ENCODE measurements at regions not wholly inside any gene's neighbourhood (a gene's known extent, or its start where the extent isn't known, plus 50 kb on each side); places are given as distances from the start of the nearest gene placed in this dataset.

DNA sequence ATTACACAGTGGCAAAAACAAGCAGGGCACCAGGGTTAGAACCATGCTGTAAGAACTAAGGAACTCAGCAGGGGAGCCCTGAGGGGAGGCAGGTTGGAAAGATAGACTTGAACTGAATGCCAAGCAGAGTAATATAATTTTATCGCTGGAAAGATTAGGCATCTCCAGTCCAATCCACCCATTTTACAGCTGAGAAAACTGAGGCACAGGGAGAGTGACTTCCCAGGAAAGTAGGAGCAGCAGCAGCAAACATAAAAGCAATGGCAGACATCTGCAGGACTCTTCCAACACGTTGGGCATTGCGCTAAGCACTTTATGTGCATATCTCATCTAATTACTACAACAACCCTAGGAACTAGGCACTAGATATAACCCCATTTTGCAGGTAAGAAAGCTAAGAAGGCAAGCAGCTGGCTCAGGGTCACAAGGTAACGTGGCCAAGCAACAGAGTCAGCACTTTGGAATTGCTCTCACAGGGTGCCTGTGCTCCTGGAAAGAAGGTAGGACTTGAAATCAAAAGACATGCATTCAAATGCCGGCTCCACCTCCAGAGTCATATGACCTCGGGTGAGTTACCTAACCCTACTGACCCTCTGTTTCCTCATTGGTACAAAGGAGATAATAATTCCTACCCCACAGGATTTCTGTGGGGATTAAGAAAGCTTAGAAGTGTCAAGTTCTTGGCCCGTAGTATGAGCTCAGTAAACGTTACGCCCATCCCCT is 215.3 kb downstream of the BARX2 start:
- DNase-seq = no peak

DNA sequence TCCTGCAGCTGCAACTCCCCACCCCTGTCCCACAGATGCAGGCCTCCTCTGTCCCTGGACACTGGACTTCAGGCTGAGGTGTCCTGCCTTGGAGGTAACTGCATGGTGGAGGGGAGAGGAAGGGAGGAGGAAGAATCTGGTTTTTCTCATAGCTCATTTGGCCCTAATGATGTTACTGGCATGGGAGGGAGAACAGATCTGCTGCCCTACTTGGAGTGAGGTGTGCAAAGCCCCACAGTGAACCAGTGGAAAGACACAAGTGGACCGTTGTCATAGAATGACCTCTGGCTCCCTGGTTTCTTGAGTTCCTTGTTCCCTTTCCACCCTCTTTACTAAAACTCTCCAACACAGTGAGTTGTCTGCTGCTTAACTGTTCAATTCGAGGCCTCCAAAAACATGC is 215.9 kb downstream of the BARX2 start:
- DNase-seq = no peak

DNA sequence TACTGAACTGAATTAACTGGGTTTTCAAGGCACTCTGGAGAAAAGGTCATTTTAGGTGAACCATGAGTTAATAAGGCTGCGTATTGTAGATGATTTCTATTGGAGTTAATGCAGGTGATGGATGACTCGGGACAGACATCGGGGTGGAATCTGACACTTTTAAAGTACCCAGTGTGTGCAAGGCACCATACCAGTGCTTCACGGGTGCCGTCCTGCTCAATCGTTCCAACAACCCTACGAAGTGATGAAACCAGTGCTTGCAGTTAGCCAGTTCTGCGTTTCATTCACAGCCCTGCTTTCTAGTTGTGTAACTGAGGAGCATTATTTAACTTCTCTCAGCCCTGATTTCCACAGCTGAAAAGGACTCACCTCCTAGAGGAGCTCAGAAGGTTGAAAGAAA is 216.5 kb downstream of the BARX2 start:
- no peak for DNase-seq

DNA sequence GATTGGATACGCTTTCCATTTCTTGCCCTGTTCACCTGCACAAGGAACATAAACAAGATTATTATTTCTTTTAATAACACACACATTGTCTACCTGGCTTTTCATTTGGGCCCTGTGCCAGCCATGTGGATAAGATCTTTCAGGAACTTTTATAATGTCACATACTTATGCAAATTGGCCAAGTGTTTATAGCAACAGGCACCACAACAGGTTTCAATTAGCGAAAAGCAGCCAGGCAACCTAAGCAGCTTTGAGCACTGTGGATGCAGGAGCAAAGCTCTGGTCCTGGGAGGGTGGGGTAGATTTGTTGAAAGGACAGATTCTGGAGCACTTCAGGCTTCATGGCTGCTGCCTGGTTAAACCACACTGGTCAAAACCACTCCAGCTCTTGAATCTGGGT is 217.4 kb downstream of the BARX2 start:
- no peak for DNase-seq

DNA sequence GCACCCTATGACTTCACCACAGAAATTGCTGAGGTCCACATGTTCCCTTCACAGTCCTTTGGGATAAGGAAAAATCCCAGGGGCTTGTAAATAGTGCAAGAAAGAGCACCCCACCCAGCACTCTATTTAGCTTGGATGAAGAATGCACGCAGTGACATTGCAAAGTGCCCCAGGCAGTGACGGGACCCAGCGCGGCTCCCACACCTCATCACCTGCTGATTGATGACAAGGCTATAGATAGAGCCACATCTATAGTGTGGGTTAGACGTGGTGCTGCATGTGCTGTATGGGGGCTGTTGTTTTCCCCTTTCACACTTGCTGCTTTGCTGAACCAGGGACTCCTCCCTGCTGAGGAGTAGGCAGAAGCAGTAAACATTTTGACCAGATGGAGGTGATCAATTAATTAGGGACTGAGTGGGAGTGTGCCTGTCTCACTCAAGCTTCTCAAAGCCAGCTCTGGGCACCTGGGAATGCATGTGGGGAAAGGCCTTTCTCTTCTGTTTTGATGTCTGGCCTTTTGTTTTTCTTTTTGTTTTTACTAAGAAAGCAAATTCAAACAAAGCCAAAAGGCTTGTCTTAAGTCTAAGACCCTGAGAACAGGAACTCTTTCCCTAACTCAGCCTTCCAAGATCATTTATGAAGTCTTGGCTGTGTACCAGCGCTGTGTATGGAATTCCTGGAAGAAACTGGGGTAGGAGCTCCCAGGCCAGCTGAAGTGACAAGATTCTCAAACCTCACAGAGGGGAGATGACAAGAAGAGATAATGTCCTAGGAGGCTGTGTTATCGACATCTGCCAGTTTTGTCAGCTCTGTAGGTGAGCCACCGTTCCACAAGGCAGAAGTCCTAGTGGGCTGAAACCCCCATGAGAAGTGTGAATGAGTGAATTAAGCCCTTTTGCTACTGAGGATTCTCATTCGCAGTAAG is 219.7 kb downstream of the BARX2 start:
- DNase-seq = no peak

DNA sequence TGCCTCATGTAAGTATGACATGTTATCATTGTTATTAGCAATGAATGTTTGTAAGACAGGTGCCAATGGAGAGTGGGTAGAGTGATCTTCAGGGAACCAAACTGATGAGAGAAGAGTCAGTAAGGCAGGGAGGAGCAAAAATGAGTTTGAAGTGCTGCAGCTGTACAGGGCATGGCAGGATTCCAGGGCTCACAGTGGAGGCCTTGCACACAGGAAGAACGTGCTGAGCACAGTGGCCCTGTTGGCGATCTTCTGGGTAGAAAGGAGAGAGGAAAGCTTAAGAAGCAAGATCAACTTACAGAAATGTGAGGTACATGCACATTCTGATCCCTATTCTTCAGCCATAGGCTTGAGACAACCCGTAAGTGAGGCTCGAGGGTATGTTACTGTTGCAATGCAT is 219.3 kb upstream of the TMEM45B start:
- DNase-seq = no peak

DNA sequence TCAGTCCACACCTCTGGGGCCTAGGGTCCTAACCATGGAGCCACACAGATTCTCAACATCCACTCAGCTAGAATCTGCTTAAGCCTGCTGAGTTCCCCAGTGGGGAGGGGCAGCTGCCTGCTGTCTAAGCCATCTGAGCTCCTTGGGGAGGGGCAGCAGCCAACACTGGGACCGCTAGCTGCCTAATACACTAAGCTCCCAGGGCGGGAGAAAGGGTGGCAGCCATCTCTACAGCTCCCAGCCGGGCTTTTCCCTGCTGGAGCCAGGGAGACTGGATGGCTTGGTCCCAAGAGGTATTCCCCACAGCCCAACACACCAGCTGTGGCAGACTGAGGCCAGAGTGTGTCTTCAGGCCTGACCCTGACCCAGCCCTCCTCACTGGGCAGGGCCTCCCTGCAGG is 217.3 kb upstream of the TMEM45B start:
- no peak for DNase-seq

DNA sequence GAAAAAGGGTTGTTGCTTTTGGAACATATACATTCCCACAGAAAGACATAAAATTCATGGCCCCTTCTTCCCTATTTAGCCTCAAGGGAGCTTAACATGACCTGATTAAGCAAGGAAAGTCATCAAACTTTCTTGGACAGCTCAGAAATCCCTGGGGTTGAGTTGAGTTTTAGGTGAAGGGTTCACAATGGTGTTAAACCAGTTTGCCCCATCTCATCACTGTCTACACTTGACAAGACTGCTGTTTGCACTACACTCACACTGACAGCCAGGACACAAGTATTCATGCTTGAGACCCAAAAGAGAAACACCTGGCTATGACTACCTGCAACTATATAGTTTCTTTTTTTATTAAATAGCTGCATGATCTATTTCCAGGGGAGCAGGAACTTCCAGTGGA is 209.8 kb upstream of the TMEM45B start:
- DNase-seq = no peak

DNA sequence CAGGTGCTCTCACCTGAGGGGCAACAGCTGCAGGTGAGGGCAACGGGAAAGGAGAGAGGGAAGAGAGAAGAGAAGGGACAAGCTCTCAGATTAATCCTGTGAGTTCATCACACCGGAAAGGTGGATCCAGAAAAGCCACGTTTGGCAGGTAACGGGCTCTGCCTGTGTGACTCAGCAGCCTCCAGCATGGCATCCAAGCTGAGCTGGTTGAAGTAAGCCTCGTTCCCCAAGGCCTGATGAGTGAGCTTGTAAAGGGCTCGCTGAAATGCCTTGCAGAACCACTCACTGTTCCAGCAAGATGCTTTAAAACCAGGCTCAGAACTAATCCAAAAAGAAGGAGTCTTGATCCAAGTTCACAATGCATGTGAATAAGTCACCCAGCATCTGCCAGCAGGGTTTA is 206.9 kb upstream of the TMEM45B start:
- no peak for DNase-seq

DNA sequence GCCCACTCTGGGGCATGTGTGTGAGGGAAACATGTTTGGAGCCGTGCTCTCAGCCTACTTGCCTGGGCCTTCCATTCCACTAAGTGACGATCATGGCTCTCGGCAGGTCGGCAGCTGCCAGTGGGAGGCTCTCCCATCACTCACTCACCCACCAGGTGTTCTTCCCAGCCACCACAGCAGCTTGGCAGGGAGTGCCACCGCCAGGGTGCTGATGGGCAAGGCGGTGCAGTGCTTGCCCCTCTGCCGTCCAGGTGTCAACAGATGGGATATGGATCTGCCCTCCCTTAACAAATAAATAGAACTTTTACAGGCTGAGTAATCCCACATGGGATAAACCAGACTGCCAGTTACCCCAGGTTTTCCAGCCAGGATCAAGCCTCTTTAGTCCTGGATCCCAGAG is 205.5 kb upstream of the TMEM45B start:
- DNase-seq = no peak

DNA sequence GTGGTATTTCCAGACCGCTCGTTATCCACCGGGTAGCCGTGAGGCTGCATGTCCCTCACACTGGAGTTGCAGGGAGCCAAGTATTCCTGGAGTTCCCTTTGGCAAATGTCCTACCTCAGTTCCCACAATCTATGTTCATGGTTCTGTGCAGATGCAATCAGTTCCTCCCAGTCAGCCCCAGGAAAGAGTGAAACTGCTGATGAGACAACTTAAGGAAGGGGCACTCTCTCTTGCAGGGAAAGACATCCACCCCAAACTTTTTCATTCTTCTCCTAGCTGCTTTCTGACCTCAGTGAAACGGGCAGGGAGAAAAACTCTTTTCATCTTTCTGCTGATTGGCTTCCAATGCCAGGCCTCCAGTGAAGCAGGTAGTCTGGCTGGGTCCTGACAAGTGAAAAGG is 205.1 kb upstream of the TMEM45B start:
- DNase-seq = no peak

DNA sequence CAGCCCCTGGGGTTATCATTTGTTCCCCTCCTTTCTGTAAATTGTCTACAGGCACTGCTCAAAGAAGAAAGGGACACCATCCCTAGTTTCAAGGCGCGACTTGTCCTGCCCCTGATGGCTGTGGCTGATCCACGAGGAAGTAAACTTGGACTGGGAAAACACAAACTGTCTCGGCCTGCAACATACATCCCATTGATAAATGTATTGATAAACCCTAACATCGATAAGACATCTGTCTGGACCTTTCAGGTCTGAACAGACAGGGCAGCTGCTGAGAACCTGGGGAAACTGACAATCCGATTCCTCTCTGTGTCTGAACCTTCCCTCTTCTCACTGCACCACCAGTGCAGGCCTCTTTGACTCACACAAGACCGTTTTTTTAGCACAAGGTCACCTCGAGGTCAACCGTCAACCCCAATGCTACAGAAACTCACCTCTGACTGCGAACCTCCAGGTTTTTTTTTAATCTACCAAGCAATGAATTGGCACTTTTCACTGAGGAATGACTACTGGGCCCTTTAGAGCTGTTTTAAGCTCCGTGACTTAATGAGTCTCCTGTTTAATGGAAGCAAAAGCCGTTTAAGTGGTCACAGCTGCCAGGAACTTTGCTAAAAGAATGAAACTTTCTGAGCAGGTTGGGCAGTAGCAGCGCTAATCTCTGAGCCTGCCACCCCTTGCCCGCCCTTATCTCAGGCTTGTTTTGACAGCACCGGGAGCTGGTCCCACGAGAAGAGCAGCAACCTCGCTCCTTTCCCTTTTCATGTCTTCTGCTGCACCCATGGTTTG is 203.8 kb upstream of the TMEM45B start:
- no peak for DNase-seq

DNA sequence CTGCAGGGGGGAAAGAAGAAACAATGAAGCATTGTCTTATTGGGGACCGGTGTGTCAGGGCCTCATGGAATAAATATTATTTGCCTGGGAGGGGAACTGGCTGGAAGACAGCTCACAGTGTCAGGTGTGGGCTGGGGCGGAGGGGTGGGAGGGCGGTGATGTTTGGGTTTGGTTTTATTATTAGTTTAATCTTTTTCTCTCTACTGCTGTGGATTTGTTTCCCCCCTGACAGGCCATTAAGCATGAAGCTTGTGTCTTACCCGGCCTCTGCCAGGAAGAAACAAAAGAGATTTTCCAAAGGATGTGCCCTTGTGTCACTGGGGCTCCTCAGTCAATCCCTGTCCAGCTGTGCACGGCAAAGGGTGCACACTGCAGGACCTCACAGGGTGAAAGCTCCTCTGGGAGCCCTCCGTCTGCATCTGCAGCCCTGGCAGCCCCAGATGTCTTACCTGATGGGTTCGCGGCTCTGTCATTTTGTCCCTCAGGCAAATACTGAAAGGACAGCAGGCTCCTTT is 203.1 kb upstream of the TMEM45B start:
- DNase-seq = no peak

DNA sequence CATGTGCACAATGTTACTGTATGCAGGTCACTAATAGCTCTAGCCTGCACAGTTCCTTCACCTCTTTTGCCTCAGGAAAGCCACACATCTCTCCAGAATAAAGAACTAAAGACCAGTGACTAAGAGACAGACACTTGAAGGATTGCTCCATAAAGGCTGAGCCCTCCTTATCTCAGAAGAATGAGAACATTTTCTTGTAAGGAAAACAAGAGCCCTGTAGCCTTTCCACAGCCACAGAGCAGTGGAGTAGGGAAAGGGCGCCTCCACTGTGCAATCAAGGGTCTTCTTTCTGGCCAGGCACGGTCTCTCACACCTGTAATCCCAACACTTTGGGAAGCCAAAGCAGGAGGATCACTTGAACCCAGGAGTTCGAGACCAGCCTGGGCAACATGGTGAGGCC is 202.6 kb upstream of the TMEM45B start:
- no peak for DNase-seq

DNA sequence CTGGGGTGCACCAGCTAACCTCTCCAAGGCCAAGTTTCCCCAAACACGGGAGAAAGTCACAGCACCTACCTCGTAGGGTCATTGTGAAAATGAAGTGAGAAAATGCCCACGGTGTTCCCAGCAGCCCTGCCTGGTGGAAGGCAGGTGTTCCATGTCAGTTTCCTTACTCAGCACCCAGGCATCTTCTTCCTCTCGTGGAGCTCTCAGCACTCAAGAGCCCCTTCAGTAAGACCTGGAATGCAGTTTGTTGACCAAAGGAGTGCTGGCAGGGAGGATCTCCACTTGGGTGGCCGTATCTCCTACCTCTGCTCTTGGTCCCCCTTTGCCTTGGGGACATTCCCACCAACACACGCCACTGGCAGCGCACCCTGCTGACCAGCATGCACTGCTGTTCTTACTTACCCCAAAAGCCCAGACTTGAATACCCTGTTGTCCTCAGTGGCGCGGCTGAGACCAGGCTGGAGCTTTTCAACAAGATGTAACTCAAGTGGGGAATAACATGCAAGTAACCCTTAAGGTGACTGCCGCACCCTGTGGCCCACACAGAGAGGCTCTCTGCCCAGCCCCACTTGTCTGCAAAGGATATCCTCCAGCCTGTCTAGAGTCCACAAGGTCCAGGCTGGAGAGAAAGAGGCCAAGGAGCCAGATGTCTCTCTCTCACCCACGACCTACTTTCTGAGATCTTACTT is 201.2 kb upstream of the TMEM45B start:
- no peak for DNase-seq

DNA sequence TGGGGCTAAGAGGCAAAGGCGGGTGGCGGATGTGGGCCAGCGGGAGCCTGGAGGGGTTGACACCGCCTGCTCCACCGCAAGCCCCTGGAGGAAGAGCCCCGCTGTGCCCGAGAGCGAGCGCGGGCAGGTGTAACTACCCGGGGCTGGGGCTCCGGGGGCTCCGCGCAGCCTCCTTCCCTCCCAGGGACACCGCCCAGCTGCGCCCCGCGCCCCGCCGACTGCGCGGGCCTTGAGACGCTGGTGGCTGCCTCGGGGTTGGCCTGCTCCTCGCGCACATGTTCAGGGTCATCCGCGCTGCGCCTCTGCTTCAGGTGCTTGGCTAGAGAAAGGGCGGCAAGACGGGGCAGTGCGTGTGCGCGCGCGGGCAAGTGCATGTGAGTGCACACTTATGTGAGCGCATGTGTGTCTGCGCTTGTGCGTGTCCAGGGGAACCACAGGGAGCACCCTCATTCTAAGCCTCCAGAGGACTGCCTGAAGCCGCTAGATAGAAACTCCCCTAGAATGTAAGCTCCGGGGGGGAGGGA is 197.5 kb upstream of the TMEM45B start:
- DNase-seq = no peak

DNA sequence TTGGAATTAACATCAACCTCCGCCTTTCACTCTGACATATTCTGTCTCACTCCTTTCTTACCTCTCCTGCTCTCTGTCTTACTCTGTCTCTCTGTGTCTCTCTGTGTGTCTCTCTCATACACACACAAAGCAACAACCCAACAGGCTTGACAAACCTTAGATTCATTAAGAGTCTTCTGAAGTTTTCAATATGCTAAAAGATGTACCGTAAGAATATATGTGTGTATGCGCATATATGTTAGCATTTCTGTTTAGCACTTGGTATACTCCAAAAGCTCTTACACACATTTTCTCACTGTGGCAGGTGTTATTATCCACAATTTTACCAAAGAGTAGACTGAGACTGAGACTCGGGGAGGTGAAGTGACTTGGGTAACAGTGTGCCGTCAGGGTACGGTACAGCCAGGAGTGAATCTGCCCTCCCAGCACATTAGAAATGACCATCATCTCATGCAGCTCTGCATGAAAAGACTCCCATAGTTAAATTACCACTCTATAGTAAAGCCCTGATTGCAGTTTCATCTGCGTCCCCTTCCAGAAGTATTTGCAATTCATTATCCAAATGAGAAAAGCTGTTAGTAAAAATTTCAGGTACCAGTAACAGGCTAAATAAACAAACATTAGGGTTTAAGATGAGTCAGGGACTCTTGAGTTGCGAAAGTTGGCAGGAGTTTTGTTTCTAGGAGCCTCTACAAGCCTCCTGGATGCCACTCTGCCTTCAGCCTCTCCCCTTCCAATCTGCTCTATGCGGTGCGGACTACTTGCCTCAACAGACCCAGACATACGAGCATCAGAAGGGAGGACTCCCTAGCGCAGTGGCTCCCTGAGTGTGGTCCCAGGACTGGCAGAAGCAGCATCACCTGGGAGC is 195.2 kb upstream of the TMEM45B start:
- DNase-seq = no peak

DNA sequence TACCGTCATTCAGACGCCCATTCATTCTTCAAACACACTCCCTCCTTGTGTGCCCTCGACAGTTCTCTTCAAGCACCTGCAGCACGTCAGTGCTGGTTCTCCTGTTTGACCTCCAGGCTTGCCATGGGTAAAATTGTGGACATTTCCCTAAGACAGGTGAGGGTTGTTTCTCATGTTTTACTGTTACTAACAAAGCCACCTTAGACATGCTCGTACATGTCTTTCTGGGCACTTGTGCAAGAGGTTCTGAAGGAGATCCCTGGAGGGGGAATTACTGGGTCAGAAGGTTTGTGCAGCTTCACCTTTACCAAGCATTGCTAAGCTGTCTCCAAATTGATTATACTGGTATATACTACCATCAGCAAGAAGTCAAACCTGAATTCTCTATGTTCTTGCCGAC is 189.7 kb upstream of the TMEM45B start:
- no peak for DNase-seq

DNA sequence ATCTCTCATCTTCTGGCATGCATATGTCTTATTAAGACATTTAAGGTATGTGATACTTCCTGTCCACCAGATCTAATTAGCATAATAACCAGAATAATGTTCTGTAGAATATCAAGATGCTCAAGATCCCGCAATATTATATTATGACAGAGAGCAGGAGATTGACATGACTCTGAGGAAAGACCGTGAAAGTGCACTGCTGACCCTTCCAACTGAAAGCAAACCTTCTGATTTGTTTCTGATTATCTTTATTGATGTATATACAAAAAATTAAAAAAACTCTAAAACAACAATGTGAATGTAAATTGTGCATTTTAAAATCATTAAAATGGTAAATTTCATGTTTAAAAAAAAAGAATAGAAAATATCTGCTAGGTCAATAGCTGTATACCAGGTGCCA is 184.4 kb upstream of the TMEM45B start:
- no peak for DNase-seq

DNA sequence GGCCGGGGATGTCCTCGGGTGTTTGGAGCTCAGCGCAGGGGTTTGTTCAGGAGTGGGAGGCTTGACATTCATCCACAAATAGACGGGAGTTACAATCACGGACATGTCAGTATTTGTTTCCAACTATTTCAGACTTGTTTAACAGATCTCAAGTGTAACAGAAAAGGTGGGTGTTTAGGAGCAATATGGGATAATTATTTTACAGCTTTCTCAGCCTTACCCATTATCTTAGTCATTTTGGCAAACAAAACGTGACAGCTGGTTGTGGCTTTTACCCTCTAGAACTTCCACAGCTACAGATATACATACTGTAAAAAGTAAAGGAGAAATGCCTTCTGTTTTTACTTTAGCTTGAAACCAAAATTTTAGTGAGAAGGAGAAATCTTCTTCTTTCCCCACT is 178.7 kb upstream of the TMEM45B start:
- DNase-seq = no peak

DNA sequence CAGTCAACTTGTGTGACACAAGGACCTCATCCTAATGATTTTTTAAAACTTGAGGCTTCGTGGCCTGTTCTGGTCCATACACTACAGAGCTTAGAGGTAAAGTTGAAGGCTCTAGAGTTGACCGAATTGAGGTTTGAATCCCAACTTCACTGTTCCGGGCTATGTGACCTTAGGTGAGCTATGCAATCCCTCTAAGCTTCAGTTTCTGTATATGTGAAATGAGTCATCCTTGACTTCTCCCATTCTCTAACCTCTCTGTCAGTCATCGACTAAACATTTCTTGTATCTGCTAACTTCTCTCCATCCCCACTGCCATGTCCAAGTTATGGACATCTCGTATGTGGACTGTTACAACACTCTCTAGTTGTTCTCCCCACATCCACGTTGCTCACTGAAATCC is 178.2 kb upstream of the TMEM45B start:
- DNase-seq = no peak

Measured in CD4-positive, alpha-beta T cell treated with Interleukin-17A for 4 hours (primary cell).